NT2/D1 (cell line): ENCODE measurements at regions not wholly inside any gene's neighbourhood (a gene's known extent, or its start where the extent isn't known, plus 50 kb on each side); places are given as distances from the start of the nearest gene placed in this dataset.

Experiments used
- SUZ12 ChIP-seq: IDR thresholded peaks from 2 replicates; pipeline ENCODE4 v1.6.1; 2011; ENCODE audit not compliant: insufficient read length, insufficient read depth; ENCODE audit errors: extremely low read depth
- YY1 ChIP-seq: IDR thresholded peaks from 2 replicates; pipeline ENCODE4 v1.6.1; 2011; ENCODE audit not compliant: insufficient read length, insufficient read depth
- ZNF274 ChIP-seq: IDR thresholded peaks from 2 replicates; pipeline ENCODE4 v1.6.1; 2011; ENCODE audit warnings: mild to moderate bottlenecking, low read depth, low read length

DNA sequence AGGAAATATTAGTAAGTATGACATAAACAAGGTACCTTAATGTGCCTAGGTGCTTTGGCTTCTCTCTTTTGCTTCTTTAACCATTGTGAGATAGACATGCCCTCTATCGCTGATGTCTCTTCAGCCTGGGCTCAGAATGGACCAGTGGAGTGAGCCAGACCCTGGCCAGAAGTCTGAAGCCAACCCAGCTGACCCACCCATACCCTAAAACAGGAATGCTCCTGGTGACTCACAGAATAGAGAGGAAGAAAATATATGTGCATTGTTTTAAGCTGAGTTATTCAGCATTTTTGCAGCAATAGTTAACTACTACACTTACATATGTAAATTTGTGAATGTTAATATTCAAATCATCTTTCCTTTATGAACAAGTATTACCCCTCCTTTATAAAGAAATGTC lies 167.5 kb upstream of the PCDH10 start:
- TF ChIP-seq ZNF274 (no peak), SUZ12 (no peak), YY1 (no peak)
